Fibroblast of lung (primary cell): ENCODE measurements at regions not wholly inside any gene's neighbourhood (a gene's known extent, or its start where the extent isn't known, plus 50 kb on each side); places are given as distances from the start of the nearest gene placed in this dataset.

Source experiments
- DNase-seq, 2 donors: peaks; one replicate each; pipeline versions ENCODE4 v3.0.0 to v3.0.0-alpha.2; 2010; ENCODE audit warnings: low read depth in 2 of 2
- H2AFZ ChIP-seq: 2 replicates; pipeline ENCODE4 v1.5.1; 2012; ENCODE audit warnings: low read length, control low read depth, inconsistent platforms
- H3K27ac ChIP-seq: 2 replicates; pipeline ENCODE4 v1.5.1; 2011; ENCODE audit warnings: low read length, control low read depth; ENCODE audit not compliant: insufficient read depth
- H3K27me3 ChIP-seq: 2 replicates; pipeline ENCODE4 v1.5.1; 2011; ENCODE audit warnings: mild to moderate bottlenecking, low read length; ENCODE audit not compliant: control insufficient read depth, insufficient read depth
- H3K36me3 ChIP-seq: 2 replicates; pipeline ENCODE4 v1.5.1; 2011; ENCODE audit warnings: low read length; ENCODE audit not compliant: control insufficient read depth, insufficient read depth
- H3K4me1 ChIP-seq: 2 replicates; pipeline ENCODE4 v1.5.1; 2011; ENCODE audit warnings: low read length; ENCODE audit not compliant: control insufficient read depth, insufficient read depth; ENCODE audit errors: extremely low read depth
- H3K4me2 ChIP-seq: 2 replicates; pipeline ENCODE4 v1.5.1; 2011; ENCODE audit warnings: low read length, control low read depth; ENCODE audit not compliant: insufficient read depth; ENCODE audit errors: extremely low read depth
- H3K4me3 ChIP-seq, 4 experiments: fragments of 200-600 bp in 1 of 4; sonication (generic) in 1 of 4; replicated peaks in 1 of 4; 2 replicates each; pipeline ENCODE4 v1.5.1; 2011 to 2016; ENCODE audit warnings: low read length in 4 of 4, low read depth in 3 of 4, mild to moderate bottlenecking in 3 of 4, control low read depth in 2 of 4, inconsistent platforms in 1 of 4, mixed read lengths in 1 of 4; ENCODE audit not compliant: insufficient read depth in 1 of 4; ENCODE audit errors: control extremely low read depth in 1 of 4
- H3K79me2 ChIP-seq: 2 replicates; pipeline ENCODE4 v1.5.1; 2012; ENCODE audit warnings: mild to moderate bottlenecking, low read length, inconsistent platforms; ENCODE audit not compliant: control insufficient read depth, insufficient read depth
- H3K9ac ChIP-seq: 2 replicates; pipeline ENCODE4 v1.5.1; 2011; ENCODE audit warnings: mild to moderate bottlenecking, low read length, control low read depth; ENCODE audit not compliant: insufficient read depth
- H3K9me3 ChIP-seq: 2 replicates; pipeline ENCODE4 v1.5.1; 2012; ENCODE audit warnings: low read depth, low read length; ENCODE audit not compliant: control insufficient read depth, insufficient read depth
- H4K20me1 ChIP-seq: 2 replicates; pipeline ENCODE4 v1.5.1; 2011; ENCODE audit warnings: low read length; ENCODE audit not compliant: control insufficient read depth, insufficient read depth; ENCODE audit errors: extremely low read depth
- EZH2 ChIP-seq: IDR thresholded peaks from 2 replicates; pipeline ENCODE4 v1.5.1; 2012; ENCODE audit warnings: low read length, control low read depth, mild to moderate bottlenecking; ENCODE audit errors: missing control alignments
- TF ChIP-seq, protein P1 (sequence below), 2 donors: IDR thresholded peaks in 1 of 2; conservative IDR thresholded peaks in 1 of 2; 1 replicate in 1 of 2; 2 replicates in 1 of 2; pipeline ENCODE4 v1.5.1; 2011 to 2012; ENCODE audit warnings: low read length in 2 of 2, control low read depth in 1 of 2, inconsistent platforms in 1 of 2, low read depth in 1 of 2, mild to moderate bottlenecking in 1 of 2

GRCh38 chr5:154631141-154631540, 124.0 kb upstream of the LARP1 start:
- Histone ChIP-seq H3K27ac (no peak overlapping the region), H3K36me3 (no peaks in the 10 kb centered on the region), H3K9me3 (no peaks in the 10 kb centered on the region), H3K4me1 (peaks cover 6% of the 10 kb centered on the region), H4K20me1 (no peaks in the 10 kb centered on the region), H3K79me2 (no peaks in the 10 kb centered on the region), H3K4me3 (no peak overlapping the region), H3K4me2 (no peak overlapping the region), H2AFZ (no peak overlapping the region), H3K9ac (no peak overlapping the region), H3K27me3 (no peaks in the 10 kb centered on the region)
- DNase-seq: no peak
- TF ChIP-seq, protein P1, sequence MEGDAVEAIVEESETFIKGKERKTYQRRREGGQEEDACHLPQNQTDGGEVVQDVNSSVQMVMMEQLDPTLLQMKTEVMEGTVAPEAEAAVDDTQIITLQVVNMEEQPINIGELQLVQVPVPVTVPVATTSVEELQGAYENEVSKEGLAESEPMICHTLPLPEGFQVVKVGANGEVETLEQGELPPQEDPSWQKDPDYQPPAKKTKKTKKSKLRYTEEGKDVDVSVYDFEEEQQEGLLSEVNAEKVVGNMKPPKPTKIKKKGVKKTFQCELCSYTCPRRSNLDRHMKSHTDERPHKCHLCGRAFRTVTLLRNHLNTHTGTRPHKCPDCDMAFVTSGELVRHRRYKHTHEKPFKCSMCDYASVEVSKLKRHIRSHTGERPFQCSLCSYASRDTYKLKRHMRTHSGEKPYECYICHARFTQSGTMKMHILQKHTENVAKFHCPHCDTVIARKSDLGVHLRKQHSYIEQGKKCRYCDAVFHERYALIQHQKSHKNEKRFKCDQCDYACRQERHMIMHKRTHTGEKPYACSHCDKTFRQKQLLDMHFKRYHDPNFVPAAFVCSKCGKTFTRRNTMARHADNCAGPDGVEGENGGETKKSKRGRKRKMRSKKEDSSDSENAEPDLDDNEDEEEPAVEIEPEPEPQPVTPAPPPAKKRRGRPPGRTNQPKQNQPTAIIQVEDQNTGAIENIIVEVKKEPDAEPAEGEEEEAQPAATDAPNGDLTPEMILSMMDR (conservative IDR thresholded peaks at IDR 0.05 in 1 of 2, IDR thresholded peaks at IDR 0.05 in 1 of 2; ENCODE audit: low read depth in 1 of 2, low read length in 2 of 2): no peak
- no peak for TF ChIP-seq EZH2

DNA sequence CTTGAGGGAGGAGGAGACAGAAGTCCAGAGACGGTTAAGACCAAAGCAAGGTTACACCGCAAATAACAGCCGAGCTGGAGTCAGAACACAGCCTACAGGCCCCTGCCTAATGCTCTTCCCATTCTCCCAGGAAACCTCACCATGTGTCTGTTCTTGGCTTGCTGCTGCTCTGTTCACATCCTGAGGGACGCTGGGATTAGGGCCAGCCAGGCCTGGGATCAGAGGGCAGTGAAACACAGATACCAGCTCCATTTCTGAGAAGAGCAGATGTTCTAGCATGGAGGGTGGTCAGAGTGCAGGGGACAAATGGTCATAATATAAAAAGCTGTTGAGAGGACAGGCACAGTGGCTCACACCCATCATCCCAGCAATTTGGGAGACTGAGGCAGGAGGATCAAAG, 124.8 kb upstream of the LARP1 start:
- H3K79me2 ChIP-seq: no peaks in the 10 kb centered on the region
- H3K9me3 ChIP-seq: no peaks in the 10 kb centered on the region
- H3K4me3 ChIP-seq: no peak overlapping the region
- H3K36me3 ChIP-seq: no peaks in the 10 kb centered on the region
- no peak overlapping the region for H2AFZ ChIP-seq
- no peaks in the 10 kb centered on the region for H4K20me1 ChIP-seq
- H3K4me2 ChIP-seq: no peak overlapping the region
- H3K4me1 ChIP-seq: peaks cover 6% of the 10 kb centered on the region
- peak in 1 of 2 donors; percentile 15 for DNase-seq
- H3K9ac ChIP-seq: no peak overlapping the region
- no peaks in the 10 kb centered on the region for H3K27me3 ChIP-seq
- no peak for TF ChIP-seq EZH2
- TF ChIP-seq, protein P1 (conservative IDR thresholded peaks at IDR 0.05 in 1 of 2, IDR thresholded peaks at IDR 0.05 in 1 of 2; ENCODE audit: low read depth in 1 of 2, low read length in 2 of 2): no peak
- no peak overlapping the region for H3K27ac ChIP-seq

DNA sequence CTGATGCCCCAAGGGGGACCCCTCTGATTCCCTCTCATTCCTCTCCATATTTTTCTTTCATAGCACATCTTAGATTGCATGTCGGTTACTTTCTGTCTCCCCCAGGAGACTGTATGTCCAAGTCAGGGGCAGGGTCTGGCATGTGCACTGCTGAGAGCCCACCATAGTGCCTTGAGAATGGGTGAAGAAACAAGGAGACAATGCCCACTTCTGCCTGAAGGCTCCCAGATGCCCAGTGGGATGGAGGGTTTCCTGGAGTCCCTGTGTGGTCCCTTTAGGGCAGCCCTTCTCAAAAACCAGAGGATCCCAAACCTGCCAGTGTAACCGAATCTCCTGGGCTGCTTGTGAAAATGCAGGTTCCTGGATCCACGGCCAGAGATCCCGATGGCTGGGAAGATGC, 126.5 kb upstream of the LARP1 start:
- no peaks in the 10 kb centered on the region for H3K9me3 ChIP-seq
- peaks cover 6% of the 10 kb centered on the region for H3K4me1 ChIP-seq
- H3K79me2 ChIP-seq: no peaks in the 10 kb centered on the region
- no peaks in the 10 kb centered on the region for H3K36me3 ChIP-seq
- no peak overlapping the region for H3K9ac ChIP-seq
- H3K27me3 ChIP-seq: no peaks in the 10 kb centered on the region
- H3K4me2 ChIP-seq: no peak overlapping the region
- TF ChIP-seq, protein P1 (conservative IDR thresholded peaks at IDR 0.05 in 1 of 2, IDR thresholded peaks at IDR 0.05 in 1 of 2; ENCODE audit: low read depth in 1 of 2, low read length in 2 of 2): no peak
- no peak for TF ChIP-seq EZH2
- no peak overlapping the region for H3K27ac ChIP-seq
- H3K4me3 ChIP-seq: no peak overlapping the region
- DNase-seq: no peak
- H4K20me1 ChIP-seq: no peaks in the 10 kb centered on the region
- no peak overlapping the region for H2AFZ ChIP-seq
